ENCODE measurements at regions not wholly inside any gene's neighbourhood (a gene's known extent, or its start where the extent isn't known, plus 50 kb on each side); places are given as distances from the start of the nearest gene placed in this dataset.

GRCh38 chr12:87302126-87302745 lies 727.0 kb downstream of the C12orf50 start:
- POLR2A ChIA-PET = no interaction called here
- FAIRE-seq (no peak), DNase-seq (ENCODE audit: low read depth, low spot score) (no peak)
- BruUV-seq (replicated peaks) = no TSS peak
- dilution Hi-C loops (cut with MboI; ENCODE audit: extremely low pct_ligation_motif_present, low sequenced_read_pairs) = no loop called here
- H3K4me3 ChIP-seq (replicated peaks in 1 of 3; ENCODE audit: insufficient read depth in 1 of 3, low read depth in 1 of 3, low read length in 3 of 3) = no peak overlapping the region
- no peak for TF ChIP-seq FOS (IDR thresholded peaks at IDR 0.05; ENCODE audit: borderline replicate concordance, insufficient read depth, low read length)
- TF ChIP-seq POLR2AphosphoS5 (IDR thresholded peaks at IDR 0.05; ENCODE audit: insufficient read depth, low read depth, low read length) = no peak
- no peak for TF ChIP-seq MYC (IDR thresholded peaks at IDR 0.05; ENCODE audit: low read depth, low read length)
- no peak for TF ChIP-seq EZH2 (IDR thresholded peaks at IDR 0.05; ENCODE audit: borderline replicate concordance, low read depth, low read length, severe bottlenecking)
- TF ChIP-seq, protein P1, sequence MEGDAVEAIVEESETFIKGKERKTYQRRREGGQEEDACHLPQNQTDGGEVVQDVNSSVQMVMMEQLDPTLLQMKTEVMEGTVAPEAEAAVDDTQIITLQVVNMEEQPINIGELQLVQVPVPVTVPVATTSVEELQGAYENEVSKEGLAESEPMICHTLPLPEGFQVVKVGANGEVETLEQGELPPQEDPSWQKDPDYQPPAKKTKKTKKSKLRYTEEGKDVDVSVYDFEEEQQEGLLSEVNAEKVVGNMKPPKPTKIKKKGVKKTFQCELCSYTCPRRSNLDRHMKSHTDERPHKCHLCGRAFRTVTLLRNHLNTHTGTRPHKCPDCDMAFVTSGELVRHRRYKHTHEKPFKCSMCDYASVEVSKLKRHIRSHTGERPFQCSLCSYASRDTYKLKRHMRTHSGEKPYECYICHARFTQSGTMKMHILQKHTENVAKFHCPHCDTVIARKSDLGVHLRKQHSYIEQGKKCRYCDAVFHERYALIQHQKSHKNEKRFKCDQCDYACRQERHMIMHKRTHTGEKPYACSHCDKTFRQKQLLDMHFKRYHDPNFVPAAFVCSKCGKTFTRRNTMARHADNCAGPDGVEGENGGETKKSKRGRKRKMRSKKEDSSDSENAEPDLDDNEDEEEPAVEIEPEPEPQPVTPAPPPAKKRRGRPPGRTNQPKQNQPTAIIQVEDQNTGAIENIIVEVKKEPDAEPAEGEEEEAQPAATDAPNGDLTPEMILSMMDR (IDR thresholded peaks at IDR 0.05; ENCODE audit: extremely low read depth in 1 of 2, insufficient read depth in 1 of 2, low read depth in 1 of 2, low read length in 2 of 2) = no peak
- TF ChIP-seq, protein P2, sequence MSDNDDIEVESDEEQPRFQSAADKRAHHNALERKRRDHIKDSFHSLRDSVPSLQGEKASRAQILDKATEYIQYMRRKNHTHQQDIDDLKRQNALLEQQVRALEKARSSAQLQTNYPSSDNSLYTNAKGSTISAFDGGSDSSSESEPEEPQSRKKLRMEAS (IDR thresholded peaks at IDR 0.05; ENCODE audit: insufficient read depth, insufficient read length) = no peak
- TF ChIP-seq POLR2A (IDR thresholded peaks at IDR 0.05; ENCODE audit: low read depth, low read length) = no peak
- no peak for TF ChIP-seq GATA2 (IDR thresholded peaks at IDR 0.05; ENCODE audit: insufficient read depth, insufficient read length, low read depth, low read length)
- TF ChIP-seq JUN (IDR thresholded peaks at IDR 0.05; ENCODE audit: borderline replicate concordance, insufficient read depth, insufficient read length, low read depth) = no peak
- no peak overlapping the region for H2AFZ ChIP-seq (ENCODE audit: low read depth, low read length)
- no peak overlapping the region for H3K9ac ChIP-seq (replicated peaks; ENCODE audit: extremely low read depth, insufficient read depth, low read length)
- H3K4me2 ChIP-seq (ENCODE audit: insufficient read depth, low read length) = no peak overlapping the region
- peaks cover 0 to 1% of the 10 kb centered on the region in 2 experiments for H3K27me3 ChIP-seq (ENCODE audit: control insufficient read depth in 2 of 2, insufficient read depth in 2 of 2, low read length in 2 of 2)
- intact Hi-C loops (cut with micrococcal nuclease) = no loop called here
- no peaks in the 10 kb centered on the region for H3K9me1 ChIP-seq (replicated peaks; ENCODE audit: control insufficient read depth, extremely low read depth, insufficient read depth, low read length)
- no peaks in the 10 kb centered on the region for H3K9me3 ChIP-seq (replicated peaks; ENCODE audit: control insufficient read depth, insufficient read depth, low read length)
- CTCF ChIA-PET = interaction anchor here (1.5 kb wide), 1 partner anchor 7 kb away, joined by 3 read pairs; no protein-coding TSS in a partner anchor
- no peak overlapping the region for H3K27ac ChIP-seq (ENCODE audit: insufficient read depth, low read depth, low read length)
- H3K36me3 ChIP-seq (ENCODE audit: control insufficient read depth in 2 of 2, extremely low read depth in 1 of 2, insufficient read depth in 2 of 2, low read length in 2 of 2) = no peaks in the 10 kb centered on the region
- no peaks in the 10 kb centered on the region for H3K79me2 ChIP-seq (ENCODE audit: control insufficient read depth, insufficient read depth, low read length)
- no peaks in the 10 kb centered on the region for H4K20me1 ChIP-seq (replicated peaks; ENCODE audit: control insufficient read depth, extremely low read depth, insufficient read depth, low read length)
- H3K4me1 ChIP-seq (ENCODE audit: control insufficient read depth, extremely low read depth, insufficient read depth, low read length) = no peaks in the 10 kb centered on the region

All from endothelial cell of umbilical vein (primary cell).